HG02981 (cell line): ENCODE measurements at regions not wholly inside any gene's neighbourhood (a gene's known extent, or its start where the extent isn't known, plus 50 kb on each side); places are given as distances from the start of the nearest gene placed in this dataset.
"Not testable (repeated sequence)": the region's sequence is repeated elsewhere in the genome, so short reads cannot be mapped to it uniquely, and the experiment has no call there.

Experiments
- ATAC-seq: cut with Tn5 transposase; IDR thresholded peaks from one replicate; pipeline ENCODE4 v1.9.1; 2021; ENCODE audit warnings: mild to moderate bottlenecking, moderate library complexity; ENCODE audit not compliant: unreplicated experiment

DNA sequence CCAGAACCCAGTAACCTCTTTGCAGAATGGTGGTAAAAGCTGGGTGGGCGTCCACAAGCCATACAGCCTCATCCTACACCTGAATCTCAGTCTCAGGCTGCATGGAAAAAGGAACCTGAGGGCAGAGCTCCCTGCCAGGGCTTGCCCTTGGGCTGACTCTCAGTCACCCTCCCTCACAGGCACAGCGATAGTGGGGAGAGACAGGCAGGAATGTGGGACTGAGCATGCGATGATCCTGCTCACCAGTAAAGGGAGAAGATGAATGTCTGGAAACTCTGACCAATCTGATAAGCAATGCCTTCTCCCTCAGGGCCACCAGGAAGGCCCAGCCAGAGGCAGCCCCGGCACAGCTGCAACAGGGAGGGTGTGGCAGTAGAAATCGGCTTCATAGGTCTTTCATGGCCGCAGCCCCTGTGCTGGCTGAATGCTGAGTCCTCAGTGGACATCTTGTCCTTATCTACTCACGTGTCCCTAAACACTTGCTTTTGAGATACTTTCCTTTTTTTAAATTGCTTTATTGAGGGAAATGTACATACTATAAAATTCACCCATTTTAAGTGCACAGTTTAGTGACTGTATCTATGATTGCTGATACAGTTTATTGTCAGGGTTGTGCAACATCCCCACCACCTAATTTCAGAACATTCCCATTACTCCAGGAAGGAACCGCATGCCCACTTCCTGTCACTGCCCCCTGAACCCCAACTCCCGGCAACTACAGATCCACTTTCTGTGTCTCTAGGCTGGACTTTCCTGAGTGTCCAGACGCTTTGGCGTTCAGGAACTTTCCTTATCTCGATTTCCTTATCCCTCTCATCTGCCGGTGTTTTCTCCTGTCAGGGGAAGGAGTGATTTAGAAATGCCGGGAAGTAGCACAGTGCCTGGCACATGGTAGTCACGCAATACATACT, 258.1 kb downstream of the PCNX1 start:
- ATAC-seq: no peak

DNA sequence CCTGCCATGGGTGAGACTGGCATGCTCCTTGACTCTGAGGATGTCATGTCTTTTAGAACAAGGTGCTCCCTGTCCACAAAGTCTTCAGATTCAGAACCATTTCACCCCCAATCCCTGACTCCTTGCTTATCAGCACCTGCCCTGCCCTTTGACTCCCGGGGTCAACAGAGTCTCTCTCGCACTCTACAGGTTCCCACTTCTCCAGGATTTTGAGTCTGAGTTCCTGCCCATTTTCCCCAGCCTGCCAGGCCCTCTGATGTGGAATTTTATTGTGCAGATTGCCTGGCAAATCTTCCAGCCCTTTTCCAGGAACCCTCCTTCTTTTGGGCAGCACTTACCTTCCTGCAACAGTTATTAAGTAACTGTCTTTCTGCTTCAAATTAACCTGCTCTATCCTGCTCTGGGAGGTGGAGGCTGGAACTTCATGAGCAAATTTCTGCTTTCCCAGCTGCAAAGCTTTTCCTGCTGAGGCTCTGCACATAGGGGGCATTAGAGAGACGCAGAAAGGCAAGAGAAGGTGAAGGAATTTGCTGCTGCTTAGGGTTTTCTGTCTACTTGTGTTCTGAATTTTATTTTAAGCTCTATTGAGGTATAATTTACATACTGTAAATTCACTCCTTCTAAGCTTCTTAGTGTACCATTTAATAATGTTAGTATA, 259.1 kb downstream of the PCNX1 start:
- ATAC-seq: no peak

DNA sequence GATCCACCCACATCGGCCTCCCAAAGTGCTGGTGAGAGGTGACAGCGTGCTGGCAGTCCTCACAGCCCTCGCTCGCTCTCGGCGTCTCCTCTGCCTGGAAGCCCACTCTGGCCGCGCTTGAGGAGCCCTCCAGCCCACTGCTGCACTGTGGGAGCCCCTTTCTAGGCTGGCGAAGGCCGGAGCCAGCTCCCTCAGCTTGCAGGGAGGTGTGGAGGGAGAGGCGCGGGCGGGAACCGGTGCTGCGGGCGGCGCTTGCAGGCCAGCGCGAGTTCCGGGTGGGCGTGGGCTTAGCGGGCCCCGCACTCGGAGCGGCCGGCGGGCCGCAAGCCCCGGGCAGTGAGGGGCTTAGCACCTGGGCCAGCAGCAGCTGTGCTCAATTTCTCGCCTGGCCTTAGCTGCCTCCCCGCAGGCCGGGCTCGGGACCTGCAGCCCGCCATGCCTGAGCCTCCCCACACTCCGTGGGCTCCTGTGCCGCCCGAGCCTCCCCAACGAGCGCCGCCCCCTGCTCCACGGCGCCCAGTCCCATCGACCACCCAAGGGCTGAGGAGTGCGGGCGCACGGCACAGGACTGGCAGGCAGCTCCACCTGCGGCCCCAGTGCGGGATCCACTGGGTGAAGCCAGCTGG, 260.2 kb downstream of the PCNX1 start:
- not testable (repeated sequence) for ATAC-seq

DNA sequence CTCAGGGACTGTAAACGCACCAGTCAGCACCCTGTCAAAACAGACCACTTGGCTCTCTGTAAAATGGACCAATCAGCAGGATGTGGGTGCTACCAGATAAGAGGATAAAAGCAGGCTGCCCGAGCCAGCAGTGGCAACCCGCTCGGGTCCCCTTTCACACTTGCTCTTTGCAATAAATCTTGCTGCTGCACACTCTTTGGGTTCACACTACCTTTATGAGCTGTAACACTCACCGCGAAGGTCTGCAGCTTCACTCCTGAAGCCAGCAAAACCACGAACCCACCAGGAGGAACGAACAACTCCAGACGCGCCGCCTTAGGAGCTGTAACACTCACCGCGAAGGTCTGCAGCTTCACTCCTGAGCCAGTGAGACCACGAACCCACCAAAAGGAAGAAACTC, 260.9 kb downstream of the PCNX1 start:
- not testable (repeated sequence) for ATAC-seq

DNA sequence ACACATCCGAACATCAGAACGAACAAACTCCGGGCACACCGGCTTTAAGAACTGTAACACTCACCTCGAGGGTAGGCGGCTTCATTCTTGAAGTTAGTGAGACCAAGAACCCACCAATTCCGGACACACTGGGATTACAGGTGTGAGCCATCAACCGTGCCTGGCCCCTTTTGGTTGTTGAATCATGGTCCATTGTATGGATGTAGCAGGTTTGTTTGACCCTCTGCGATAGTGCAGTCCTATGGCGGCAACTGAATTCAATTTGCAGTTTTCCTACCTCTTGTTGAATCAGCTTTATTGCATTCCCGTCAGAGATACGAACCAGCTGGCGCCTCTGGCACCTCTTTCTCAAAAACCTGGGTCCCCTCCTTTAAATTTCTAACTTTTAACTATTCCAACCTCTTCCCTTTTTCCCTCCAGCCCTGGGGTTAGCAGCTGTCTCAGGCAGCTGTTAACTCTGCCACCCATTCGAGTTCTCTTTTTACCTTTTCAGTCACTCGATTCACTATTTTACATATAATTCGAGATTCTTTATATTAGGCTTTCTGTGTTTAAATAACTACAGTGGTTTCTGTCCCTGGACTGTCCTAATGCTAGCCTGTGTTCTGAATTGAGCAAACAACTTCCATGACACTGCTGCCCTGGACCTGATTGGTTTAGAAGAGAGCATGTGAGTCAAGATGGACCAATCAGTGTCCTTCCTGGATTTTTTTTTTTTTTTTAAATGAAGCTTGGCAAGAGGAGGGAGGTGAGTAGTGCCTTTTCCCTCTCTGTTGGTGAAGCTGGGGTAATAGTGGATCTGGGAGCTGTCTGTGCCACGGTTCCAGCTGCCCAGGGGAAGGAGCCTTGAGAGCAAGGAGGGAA, 261.5 kb downstream of the PCNX1 start:
- no peak for ATAC-seq

DNA sequence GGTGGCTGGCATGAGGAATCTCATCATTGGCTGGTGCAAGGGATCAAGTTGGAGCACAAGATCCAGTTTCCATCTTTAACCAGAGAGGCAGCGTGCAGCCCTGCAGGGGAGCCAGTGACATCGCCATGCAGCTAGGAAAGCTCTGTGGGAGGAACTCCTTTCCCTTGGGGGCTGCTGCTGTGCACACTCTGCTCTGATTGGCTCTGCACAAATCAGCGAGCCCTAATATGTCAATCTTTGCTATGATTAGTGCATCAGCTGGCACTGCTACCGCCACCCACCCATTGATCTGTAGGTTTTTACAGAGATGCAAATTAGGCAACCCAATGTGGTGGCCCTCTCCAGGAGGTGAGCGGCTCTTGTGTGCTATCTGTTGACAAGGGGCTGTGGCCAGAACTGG, 262.6 kb downstream of the PCNX1 start:
- ATAC-seq: no peak

DNA sequence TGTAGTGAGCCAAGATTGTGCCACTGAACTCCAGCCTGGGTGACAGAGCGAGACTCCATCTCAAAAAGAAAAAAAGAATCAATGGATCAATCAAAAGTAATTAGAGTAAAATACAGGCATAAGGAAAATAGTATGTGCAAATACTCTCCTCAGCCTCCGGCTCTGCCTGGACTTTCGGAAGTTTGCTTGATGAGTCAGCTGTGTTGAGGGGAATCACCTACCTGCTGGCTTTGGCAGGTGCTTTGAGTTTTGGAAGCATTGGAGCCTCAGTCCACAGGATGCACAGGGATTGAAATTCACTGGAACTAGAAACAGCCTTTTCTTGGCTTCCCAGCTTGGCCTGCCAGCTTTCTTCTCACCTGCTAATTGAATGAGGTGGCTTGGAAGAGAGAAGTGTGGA, 268.2 kb downstream of the PCNX1 start:
- no peak for ATAC-seq

DNA sequence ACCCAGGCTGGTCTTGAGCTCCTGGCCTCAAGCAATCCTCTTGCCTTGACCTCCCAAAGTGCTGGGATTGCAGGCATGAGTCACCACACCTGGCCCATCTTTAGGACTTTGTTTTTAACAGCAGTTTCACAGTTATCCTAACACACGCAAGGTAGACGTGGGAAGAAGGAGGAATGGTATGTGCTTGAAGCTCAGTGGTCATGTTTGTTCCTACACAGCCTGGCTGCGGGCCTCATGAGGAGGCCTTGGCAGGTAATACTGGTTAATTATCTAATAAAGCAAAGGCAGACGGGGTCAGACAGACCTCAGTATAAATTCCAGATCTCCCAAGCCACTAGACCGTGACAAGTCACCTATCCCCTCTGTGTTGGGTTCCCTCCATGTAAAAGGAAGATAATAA, 271.8 kb downstream of the PCNX1 start:
- no peak for ATAC-seq

DNA sequence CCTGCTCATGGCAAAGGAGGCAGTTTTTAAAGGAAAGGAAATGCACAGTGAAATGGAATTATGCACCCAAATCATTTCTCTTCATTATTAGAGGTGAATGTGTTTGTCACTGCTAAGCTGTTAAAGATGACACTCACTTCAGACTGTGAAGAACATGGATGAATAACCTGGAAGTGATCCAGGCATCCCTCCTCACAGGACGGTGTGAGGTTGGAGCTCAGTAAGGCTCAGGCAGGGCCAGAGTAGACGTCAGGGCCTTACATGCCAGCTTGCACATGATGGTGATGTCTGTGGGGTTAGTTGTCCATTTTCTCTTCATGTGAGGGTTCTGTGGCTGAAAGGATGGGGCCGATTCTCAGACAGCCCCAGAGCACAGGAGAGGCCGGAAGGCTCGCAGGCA, 273.1 kb downstream of the PCNX1 start:
- no peak for ATAC-seq

DNA sequence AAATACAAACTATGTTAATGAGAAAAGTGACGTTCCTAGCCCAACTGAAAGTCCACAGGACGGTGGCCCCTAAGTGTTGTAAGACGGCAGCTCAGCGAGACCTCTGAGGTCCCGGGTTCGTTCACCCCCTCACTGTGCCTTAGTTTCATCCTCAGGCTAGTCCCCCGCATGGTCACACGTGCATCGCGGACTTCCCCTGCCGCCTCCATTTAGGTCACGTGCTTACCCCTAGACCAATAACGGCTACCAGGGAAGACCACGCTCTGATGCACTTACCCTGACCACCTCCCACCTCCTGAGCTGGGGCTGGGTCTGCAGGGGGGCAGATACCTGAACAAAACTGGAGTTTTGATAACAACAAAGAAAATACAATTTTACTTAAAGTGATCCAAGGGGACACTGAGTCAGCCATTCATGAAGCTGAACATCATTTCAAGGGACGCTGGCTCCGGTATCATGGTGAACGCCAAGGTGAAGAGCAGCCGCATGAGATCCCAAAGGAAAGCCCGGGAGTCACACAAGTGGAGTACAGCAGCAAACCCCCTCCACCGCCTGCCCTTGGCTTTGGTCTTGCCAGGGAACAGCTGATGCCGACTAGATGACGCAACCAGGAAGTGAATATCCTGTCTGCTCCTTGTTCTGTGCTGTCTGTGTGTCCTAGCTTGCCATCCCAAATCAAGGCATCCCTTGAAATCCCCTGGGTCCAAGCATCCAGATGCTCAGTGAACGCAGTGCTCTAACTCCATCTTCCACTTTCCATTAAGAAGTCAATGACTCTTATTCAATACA, 274.1 kb downstream of the PCNX1 start:
- ATAC-seq: no peak

DNA sequence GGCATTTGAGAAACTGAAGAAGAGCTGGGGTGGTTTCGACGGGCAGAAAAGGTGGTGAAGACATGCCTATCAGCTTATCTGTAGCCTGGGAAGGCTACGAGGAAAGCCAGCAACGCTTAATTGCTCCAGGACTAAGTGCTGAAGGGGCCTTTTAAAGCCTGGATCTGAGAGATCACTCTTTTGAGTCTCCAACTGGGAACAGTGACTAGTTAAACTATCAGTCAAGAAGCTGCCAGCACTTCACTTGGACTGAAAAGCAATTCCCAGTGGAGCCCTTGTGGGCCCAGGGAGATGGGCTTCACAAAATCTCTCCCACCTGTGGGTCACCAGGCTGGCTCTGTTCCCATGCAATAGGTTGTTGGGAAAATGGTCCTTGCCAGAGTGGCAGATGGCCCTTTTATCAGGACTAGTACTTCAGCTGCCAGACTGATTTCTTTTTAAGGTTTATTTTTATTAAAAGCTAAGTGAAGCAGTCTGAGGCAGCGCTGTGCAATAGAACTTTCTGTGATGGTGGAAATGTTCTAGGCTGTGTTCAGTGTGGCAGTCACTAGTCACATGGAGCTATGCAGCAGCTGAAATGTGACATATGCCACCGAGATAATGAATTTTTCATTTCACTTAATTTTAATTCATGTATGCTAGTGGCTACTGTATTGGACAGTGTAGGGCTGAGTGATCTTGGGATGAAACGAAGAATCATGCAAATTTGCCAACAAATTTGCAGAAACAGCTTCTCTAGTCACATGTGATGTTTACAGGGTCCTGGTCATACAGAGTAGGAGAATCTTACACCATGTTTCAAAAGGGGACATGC, 276.8 kb downstream of the PCNX1 start:
- no peak for ATAC-seq

DNA sequence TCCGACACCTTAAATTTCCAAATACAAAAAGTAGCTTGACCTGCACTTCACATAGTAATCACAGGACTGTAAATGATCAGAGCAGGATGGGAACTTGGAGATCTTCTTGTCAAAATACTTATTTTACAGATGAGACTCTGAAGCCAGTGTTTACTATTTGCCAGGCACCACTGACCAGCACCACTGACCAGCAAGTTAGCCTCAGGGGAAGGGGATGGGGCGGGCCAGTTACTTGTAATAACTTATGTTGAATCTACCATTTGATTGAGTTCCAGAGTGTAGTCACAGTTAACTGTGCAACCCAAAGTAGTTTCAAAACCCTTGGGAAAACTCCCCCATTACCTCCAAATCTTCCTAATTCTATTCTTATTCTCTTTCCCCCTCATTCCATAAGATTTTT, 278.4 kb downstream of the PCNX1 start:
- no peak for ATAC-seq

DNA sequence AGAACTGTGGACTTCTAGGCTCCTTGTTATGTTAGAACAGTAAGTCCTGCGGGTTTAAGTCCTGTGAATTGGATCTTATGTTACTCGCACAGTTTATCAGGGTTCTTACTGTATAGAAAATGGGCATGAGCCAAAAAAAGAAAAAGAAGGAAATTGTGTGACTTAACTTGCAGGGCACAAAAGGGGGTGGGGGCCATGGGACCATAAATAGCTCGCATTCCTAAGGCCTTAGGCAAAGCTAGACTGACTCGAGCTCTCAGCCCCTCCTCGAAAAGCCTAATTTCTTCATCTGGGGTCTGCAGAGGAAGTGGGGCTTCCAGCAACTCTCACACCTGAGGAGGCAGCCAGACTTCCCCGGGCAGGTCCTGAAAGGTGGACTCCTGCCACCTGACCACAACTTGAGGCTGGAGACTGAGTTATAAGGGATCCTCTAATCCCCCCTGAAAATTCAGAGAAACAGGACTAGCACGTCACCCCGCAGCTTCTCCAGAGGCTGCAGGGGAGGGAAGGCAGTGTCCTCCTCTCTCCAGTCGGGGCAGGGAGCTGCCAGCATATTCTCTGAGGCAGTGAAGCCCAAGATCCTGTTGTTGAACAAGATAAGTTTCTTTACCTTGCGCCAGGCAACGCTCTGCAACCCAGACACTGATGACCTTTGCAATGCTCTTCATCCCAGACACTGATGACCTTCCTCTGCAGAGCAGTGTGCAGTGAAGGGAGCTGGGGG, 280.5 kb downstream of the PCNX1 start:
- ATAC-seq: no peak

DNA sequence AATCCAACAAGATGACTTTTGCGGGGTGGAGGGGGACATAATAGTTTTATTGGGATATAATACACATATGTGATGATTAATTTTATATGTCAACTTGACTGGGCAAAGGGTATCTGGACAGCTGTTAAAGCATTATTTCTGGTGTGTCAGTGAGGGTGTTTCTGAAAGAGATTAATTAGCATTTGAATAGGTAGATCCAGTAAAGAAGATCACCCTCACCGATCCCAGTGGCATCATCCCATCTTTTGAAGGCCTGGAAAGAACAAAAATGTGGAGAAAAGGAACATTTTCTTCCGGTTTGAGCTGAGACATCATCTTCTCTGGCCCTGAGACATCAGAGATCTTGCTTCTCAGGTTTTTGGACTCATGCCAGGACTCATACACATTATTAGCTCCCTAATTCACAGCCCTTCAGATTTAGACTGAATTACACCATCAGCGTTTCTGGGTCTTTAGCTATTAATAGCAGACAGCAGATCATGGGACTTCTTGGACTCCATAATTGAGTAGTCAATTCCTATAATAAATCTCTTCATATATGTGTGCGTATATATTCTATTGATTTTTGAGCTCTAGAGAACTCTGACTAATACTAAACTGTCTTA, 283.6 kb downstream of the PCNX1 start:
- no peak for ATAC-seq

DNA sequence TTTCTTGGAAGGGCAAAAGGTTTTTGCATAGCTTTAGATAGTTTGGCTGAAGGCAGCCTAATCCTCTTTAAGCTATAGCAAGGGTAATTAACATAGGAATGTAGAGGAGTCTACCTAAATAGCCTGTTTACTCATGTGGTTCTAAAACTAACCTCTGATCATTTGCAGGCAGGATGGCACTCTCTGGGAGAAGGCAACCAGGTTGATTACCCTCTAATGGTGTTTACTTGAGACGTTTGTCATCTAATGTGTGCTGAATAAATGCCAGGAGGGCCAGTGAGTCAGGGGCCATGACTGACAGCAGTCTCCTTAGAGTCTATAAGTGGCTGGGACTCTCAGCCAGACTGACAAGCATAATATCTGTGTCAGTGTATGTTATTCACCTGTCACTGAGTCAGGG, 286.4 kb downstream of the PCNX1 start:
- no peak for ATAC-seq

DNA sequence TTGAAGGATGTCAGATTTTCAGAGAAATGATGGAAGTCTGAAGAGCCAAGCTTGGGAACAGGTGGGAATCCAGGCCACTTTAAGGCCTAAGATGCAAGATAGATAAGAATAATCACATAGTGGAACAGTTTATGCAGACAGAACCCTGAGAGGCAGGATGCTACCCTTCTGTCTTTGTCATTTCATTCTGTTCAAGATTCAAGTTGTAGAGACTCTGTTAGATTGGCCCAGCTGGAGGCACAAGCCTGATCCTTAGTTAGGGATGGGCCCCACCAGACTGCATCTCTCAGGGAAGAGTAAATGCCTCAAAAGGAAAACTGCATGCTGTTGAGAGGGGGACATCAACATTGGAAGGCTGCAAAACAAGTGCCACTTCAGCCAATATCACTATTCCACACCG, 287.0 kb downstream of the PCNX1 start:
- no peak for ATAC-seq

DNA sequence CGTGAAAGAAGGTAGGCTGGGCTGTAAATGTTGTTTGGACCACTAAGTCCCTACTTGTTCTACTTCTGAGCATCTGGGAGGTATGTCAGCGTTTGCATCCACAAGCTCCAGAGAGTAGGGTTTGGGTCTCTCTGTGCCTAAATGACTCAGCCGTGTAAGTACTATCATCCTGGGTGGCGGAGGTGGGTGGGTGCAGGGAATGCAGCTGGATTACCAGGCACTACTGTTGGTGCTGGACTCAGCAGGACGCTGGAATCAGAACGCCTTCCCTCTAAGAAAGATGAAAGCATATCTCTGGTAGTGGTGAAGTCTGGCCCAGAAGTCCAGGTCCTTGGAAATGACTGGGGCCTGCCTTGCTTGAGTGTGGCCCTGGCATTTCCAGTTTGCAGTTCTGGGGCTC, 289.7 kb downstream of the PCNX1 start:
- no peak for ATAC-seq

DNA sequence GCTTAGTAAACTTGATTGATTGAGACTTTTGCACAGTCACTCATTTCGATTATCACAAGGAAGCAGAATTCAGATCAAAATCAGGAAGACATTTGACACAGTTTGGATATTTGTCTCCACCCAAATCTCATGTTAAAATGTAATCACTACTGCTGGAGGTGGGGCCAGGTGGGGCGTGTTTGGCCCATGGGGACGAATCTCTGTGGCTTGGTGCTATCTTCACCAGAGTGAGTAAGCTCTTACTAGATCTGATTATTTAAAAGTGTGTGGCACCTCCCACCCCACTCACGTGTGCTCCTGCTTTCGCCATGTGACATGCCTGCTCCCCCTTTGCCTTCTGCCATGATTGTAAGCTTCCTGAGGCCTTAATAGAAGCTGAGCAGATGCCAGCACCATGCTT, 291.4 kb downstream of the PCNX1 start:
- ATAC-seq: no peak
